NB4 (cell line): ENCODE measurements at regions not wholly inside any gene's neighbourhood (a gene's known extent, or its start where the extent isn't known, plus 50 kb on each side); places are given as distances from the start of the nearest gene placed in this dataset.

Source experiments
- MAX ChIP-seq: IDR thresholded peaks from 2 replicates; pipeline ENCODE4 v1.6.1; 2011; ENCODE audit warnings: low read depth, low read length
- MYC ChIP-seq: IDR thresholded peaks from 2 replicates; pipeline ENCODE4 v1.6.1; 2011; ENCODE audit warnings: low read depth, low read length
- POLR2A ChIP-seq: IDR thresholded peaks from 2 replicates; pipeline ENCODE4 v1.6.1; 2011; ENCODE audit warnings: mild to moderate bottlenecking; ENCODE audit not compliant: insufficient read length; ENCODE audit errors: extremely low read depth
- TF ChIP-seq, protein P1 (sequence below): IDR thresholded peaks from one replicate; pipeline ENCODE4 v1.5.1; 2012; ENCODE audit warnings: low read depth, low read length

- TF ChIP-seq, protein P1, sequence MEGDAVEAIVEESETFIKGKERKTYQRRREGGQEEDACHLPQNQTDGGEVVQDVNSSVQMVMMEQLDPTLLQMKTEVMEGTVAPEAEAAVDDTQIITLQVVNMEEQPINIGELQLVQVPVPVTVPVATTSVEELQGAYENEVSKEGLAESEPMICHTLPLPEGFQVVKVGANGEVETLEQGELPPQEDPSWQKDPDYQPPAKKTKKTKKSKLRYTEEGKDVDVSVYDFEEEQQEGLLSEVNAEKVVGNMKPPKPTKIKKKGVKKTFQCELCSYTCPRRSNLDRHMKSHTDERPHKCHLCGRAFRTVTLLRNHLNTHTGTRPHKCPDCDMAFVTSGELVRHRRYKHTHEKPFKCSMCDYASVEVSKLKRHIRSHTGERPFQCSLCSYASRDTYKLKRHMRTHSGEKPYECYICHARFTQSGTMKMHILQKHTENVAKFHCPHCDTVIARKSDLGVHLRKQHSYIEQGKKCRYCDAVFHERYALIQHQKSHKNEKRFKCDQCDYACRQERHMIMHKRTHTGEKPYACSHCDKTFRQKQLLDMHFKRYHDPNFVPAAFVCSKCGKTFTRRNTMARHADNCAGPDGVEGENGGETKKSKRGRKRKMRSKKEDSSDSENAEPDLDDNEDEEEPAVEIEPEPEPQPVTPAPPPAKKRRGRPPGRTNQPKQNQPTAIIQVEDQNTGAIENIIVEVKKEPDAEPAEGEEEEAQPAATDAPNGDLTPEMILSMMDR, result no peak
- TF ChIP-seq POLR2A, result no peak
- TF ChIP-seq MYC, result no peak
- TF ChIP-seq MAX, result no peak
Measured at GRCh38 chr10:117885206-117885829, 161.4 kb downstream of the RAB11FIP2 start.
